Neuronal stem cell (in vitro differentiated cells): ENCODE measurements at regions not wholly inside any gene's neighbourhood (a gene's known extent, or its start where the extent isn't known, plus 50 kb on each side); places are given as distances from the start of the nearest gene placed in this dataset.

Experiments
- DNase-seq: peaks from one replicate; pipeline ENCODE4 v3.0.0-alpha.2; 2013; ENCODE audit warnings: low spot score
- H2AFZ ChIP-seq: one replicate; pipeline ENCODE4 v1.6.1; 2013; ENCODE audit warnings: mild to moderate bottlenecking, low read length, inconsistent platforms
- H2AK5ac ChIP-seq: 2 replicates; pipeline ENCODE4 v1.6.1; 2013; ENCODE audit warnings: low read depth, mild to moderate bottlenecking, inconsistent platforms, low read length, moderate library complexity, mixed read lengths
- H2BK120ac ChIP-seq: 2 replicates; pipeline ENCODE4 v1.6.1; 2013; ENCODE audit warnings: low read depth, mild to moderate bottlenecking, inconsistent platforms, low read length, moderate library complexity, mixed read lengths
- H2BK12ac ChIP-seq: one replicate; pipeline ENCODE4 v1.6.1; 2013; ENCODE audit warnings: low read length, inconsistent platforms
- H2BK15ac ChIP-seq: 2 replicates; pipeline ENCODE4 v1.6.1; 2013; ENCODE audit warnings: mild to moderate bottlenecking, low read length, inconsistent platforms, mixed read lengths
- H2BK5ac ChIP-seq: one replicate; pipeline ENCODE4 v1.6.1; 2013; ENCODE audit warnings: inconsistent platforms, mild to moderate bottlenecking, low read length, moderate library complexity
- H3K14ac ChIP-seq: one replicate; pipeline ENCODE4 v1.6.1; 2013; ENCODE audit warnings: low read length, inconsistent platforms
- H3K18ac ChIP-seq: 2 replicates; pipeline ENCODE4 v1.6.1; 2013; ENCODE audit warnings: low read length, inconsistent platforms
- H3K23ac ChIP-seq: 2 replicates; pipeline ENCODE4 v1.6.1; 2013; ENCODE audit warnings: low read depth, mild to moderate bottlenecking, mixed read lengths, low read length, inconsistent platforms; ENCODE audit not compliant: poor library complexity
- H3K27ac ChIP-seq: replicated peaks from 3 replicates; pipeline ENCODE4 v1.5.1; 2013; ENCODE audit warnings: low read length, inconsistent platforms
- H3K27me3 ChIP-seq, 3 experiments: 2 replicates each; pipeline ENCODE4 v1.6.1; 2013; ENCODE audit warnings: low read length in 3 of 3, mild to moderate bottlenecking in 2 of 3, inconsistent platforms in 1 of 3, low read depth in 1 of 3, mixed read lengths in 1 of 3, moderate library complexity in 1 of 3; ENCODE audit not compliant: control insufficient read depth in 3 of 3, insufficient read depth in 3 of 3
- H3K36me3 ChIP-seq, 2 donors: replicated peaks in 1 of 2; 2 replicates each; pipeline ENCODE4 v1.6.1; 2013; ENCODE audit warnings: low read length in 2 of 2; ENCODE audit not compliant: control insufficient read depth in 2 of 2, insufficient read depth in 2 of 2
- H3K4ac ChIP-seq: 2 replicates; pipeline ENCODE4 v1.6.1; 2013; ENCODE audit warnings: inconsistent platforms, mild to moderate bottlenecking, low read length, moderate library complexity
- H3K4me1 ChIP-seq, 2 donors: 1 replicate in 1 of 2; 2 replicates in 1 of 2; pipeline ENCODE4 v1.6.1; 2013; ENCODE audit warnings: low read length in 2 of 2, low read depth in 1 of 2; ENCODE audit not compliant: control insufficient read depth in 2 of 2, insufficient read depth in 1 of 2
- H3K4me2 ChIP-seq: one replicate; pipeline ENCODE4 v1.6.1; 2013; ENCODE audit warnings: mild to moderate bottlenecking, low read length, inconsistent platforms; ENCODE audit not compliant: insufficient read depth, poor library complexity, severe bottlenecking
- H3K4me3 ChIP-seq, 2 donors: 2 replicates each; pipeline ENCODE4 v1.5.1; 2013; ENCODE audit warnings: low read length in 2 of 2, mild to moderate bottlenecking in 2 of 2, inconsistent platforms in 1 of 2, moderate library complexity in 1 of 2
- H3K79me1 ChIP-seq: one replicate; pipeline ENCODE4 v1.6.1; 2013; ENCODE audit warnings: low read depth, mild to moderate bottlenecking, inconsistent platforms, low read length, moderate library complexity
- H3K9ac ChIP-seq: one replicate; pipeline ENCODE4 v1.6.1; 2013; ENCODE audit warnings: mild to moderate bottlenecking, low read depth, low read length, inconsistent platforms; ENCODE audit not compliant: poor library complexity
- H3K9me3 ChIP-seq, 2 donors: replicated peaks in 1 of 2; 2 replicates each; pipeline versions ENCODE3 to v1.6.1; 2013; ENCODE audit warnings: low read length in 2 of 2, mild to moderate bottlenecking in 2 of 2, inconsistent platforms in 1 of 2, low read depth in 1 of 2, mixed read lengths in 1 of 2, moderate library complexity in 1 of 2; ENCODE audit not compliant: control insufficient read depth in 2 of 2, insufficient read depth in 1 of 2
- H4K8ac ChIP-seq: one replicate; pipeline ENCODE4 v1.6.1; 2013; ENCODE audit warnings: low read depth, mild to moderate bottlenecking, inconsistent platforms, low read length, moderate library complexity
- H4K91ac ChIP-seq: one replicate; pipeline ENCODE4 v1.6.1; 2013; ENCODE audit warnings: low read length, low read depth, mild to moderate bottlenecking, inconsistent platforms; ENCODE audit not compliant: poor library complexity
- WGBS, 2 donors: extraction: QIAGEN DNeasy Blood & Tissue Kit; methylation state at CpG; one replicate each; pipeline ENCODE4 v1.1.7; 2013; ENCODE audit warnings: missing lambda C conversion rate in 2 of 2, mixed read lengths in 1 of 2; ENCODE audit not compliant: insufficient read length in 2 of 2, insufficient replicate concordance in 1 of 2; ENCODE audit errors: extremely low coverage in 2 of 2; 5-methylcytosine and 5-hydroxymethylcytosine counted together

- no CpG with 5 or more reads among the region's 14 CpGs for WGBS, 2 donors
- H2BK15ac ChIP-seq = no peak overlapping the region
- no peak for DNase-seq
Measured at GRCh38 chr7:50207686-50208255, 96.7 kb upstream of the IKZF1 start.

DNA sequence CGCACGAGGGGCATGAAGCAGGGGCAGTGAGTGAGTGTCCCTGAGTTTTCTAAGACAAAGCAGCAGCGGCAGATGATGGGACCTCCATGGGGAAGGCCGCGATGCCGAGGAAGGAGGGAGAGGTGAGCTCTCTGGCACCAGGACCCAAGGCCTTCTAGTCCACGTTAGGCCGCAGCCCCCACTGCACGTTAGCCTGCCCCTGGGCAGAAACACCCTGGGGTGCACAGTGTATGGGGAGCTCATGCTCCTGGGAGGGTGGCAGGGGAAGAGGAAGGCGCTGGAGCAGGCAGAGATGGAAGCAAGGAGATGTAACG, 97.3 kb upstream of the IKZF1 start:
- no peak overlapping the region for H3K4me3 ChIP-seq
- no peak overlapping the region for H3K4me2 ChIP-seq
- no peak overlapping the region for H3K23ac ChIP-seq
- no peak overlapping the region for H2BK5ac ChIP-seq
- no peak overlapping the region for H2AK5ac ChIP-seq
- no peak for DNase-seq
- H3K18ac ChIP-seq = peak overlapping the region; percentile 8
- no peaks in the 10 kb centered on the region for H3K9me3 ChIP-seq
- no peak overlapping the region for H4K91ac ChIP-seq
- no peak overlapping the region for H3K14ac ChIP-seq
- no peak overlapping the region for H3K9ac ChIP-seq
- H3K4ac ChIP-seq = no peak overlapping the region
- H4K8ac ChIP-seq = no peak overlapping the region
- H3K27ac ChIP-seq = no peak overlapping the region
- no peaks in the 10 kb centered on the region for H3K36me3 ChIP-seq
- no peaks in the 10 kb centered on the region for H3K27me3 ChIP-seq
- no CpG with 5 or more reads among the region's 11 CpGs for WGBS, 2 donors
- no peaks in the 10 kb centered on the region for H3K79me1 ChIP-seq
- H2AFZ ChIP-seq = no peak overlapping the region
- no peak overlapping the region for H2BK15ac ChIP-seq
- no peaks in the 10 kb centered on the region for H3K4me1 ChIP-seq
- no peak overlapping the region for H2BK120ac ChIP-seq
- H2BK12ac ChIP-seq = no peak overlapping the region

More at GRCh38 chr7:50207686-50208255, 96.7 kb upstream of the IKZF1 start:
- H2BK120ac ChIP-seq = no peak overlapping the region
- no peak overlapping the region for H3K18ac ChIP-seq
- no peak overlapping the region for H4K8ac ChIP-seq
- no peak overlapping the region for H3K23ac ChIP-seq
- H3K4me3 ChIP-seq = no peak overlapping the region
- no peak overlapping the region for H2AK5ac ChIP-seq
- no peak overlapping the region for H3K4me2 ChIP-seq
- H3K4me1 ChIP-seq = no peaks in the 10 kb centered on the region
- no peaks in the 10 kb centered on the region for H3K79me1 ChIP-seq
- H3K4ac ChIP-seq = no peak overlapping the region
- H3K36me3 ChIP-seq = no peaks in the 10 kb centered on the region
- no peak overlapping the region for H2BK5ac ChIP-seq
- no peak overlapping the region for H3K14ac ChIP-seq
- H2BK12ac ChIP-seq = no peak overlapping the region
- H3K27me3 ChIP-seq = no peaks in the 10 kb centered on the region
- H4K91ac ChIP-seq = no peak overlapping the region
- H3K9me3 ChIP-seq = no peaks in the 10 kb centered on the region
- no peak overlapping the region for H2AFZ ChIP-seq
- H3K9ac ChIP-seq = no peak overlapping the region
- H3K27ac ChIP-seq = no peak overlapping the region

- H4K91ac ChIP-seq = no peak overlapping the region
- H2BK120ac ChIP-seq = no peak overlapping the region
- no peak overlapping the region for H2BK15ac ChIP-seq
- no peak overlapping the region for H3K4me3 ChIP-seq
- H4K8ac ChIP-seq = no peak overlapping the region
- H3K9me3 ChIP-seq = no peaks in the 10 kb centered on the region
- no peak overlapping the region for H2AFZ ChIP-seq
- H3K18ac ChIP-seq = no peak overlapping the region
- H3K27ac ChIP-seq = no peak overlapping the region
- H3K79me1 ChIP-seq = no peaks in the 10 kb centered on the region
- no peaks in the 10 kb centered on the region for H3K4me1 ChIP-seq
- no peaks in the 10 kb centered on the region for H3K36me3 ChIP-seq
- no peak overlapping the region for H2BK5ac ChIP-seq
- no peak overlapping the region for H3K4ac ChIP-seq
- H3K4me2 ChIP-seq = no peak overlapping the region
- no peak overlapping the region for H3K9ac ChIP-seq
- DNase-seq = no peak
- H3K27me3 ChIP-seq = no peaks in the 10 kb centered on the region
- no peak overlapping the region for H2AK5ac ChIP-seq
- no peak overlapping the region for H3K14ac ChIP-seq
- H2BK12ac ChIP-seq = no peak overlapping the region
- no CpG with 5 or more reads among the region's 21 CpGs for WGBS, 2 donors
- H3K23ac ChIP-seq = no peak overlapping the region
Measured at GRCh38 chr7:50206453-50207250, 97.9 kb upstream of the IKZF1 start.

- Histone ChIP-seq H2AFZ (no peak overlapping the region), H3K9me3 (no peaks in the 10 kb centered on the region), H3K4me3 (no peak overlapping the region), H4K8ac (no peak overlapping the region), H2AK5ac (no peak overlapping the region), H2BK12ac (no peak overlapping the region), H3K9ac (no peak overlapping the region), H2BK15ac (no peak overlapping the region), H3K23ac (no peak overlapping the region), H3K4ac (no peak overlapping the region), H3K79me1 (no peaks in the 10 kb centered on the region), H4K91ac (no peak overlapping the region), H3K4me1 (no peaks in the 10 kb centered on the region), H3K18ac (no peak overlapping the region), H3K14ac (no peak overlapping the region), H2BK120ac (no peak overlapping the region), H3K27me3 (no peaks in the 10 kb centered on the region), H2BK5ac (no peak overlapping the region), H3K27ac (no peak overlapping the region), H3K36me3 (no peaks in the 10 kb centered on the region), H3K4me2 (no peak overlapping the region)
- whole genome bisulfite sequencing, 2 donors = no CpG with 5 or more reads among the region's 7 CpGs
- DNase-seq = no peak
Measured at GRCh38 chr7:50205011-50205410, 99.5 kb upstream of the IKZF1 start.
